Kasumi-1 (cell line): ENCODE measurements at regions not wholly inside any gene's neighbourhood (a gene's known extent, or its start where the extent isn't known, plus 50 kb on each side); places are given as distances from the start of the nearest gene placed in this dataset.
A peak's percentile ranks its signal among the peaks of the same experiment; 100 is the strongest.
"Not testable (repeated sequence)": the region's sequence is repeated elsewhere in the genome, so short reads cannot be mapped to it uniquely, and the experiment has no call there.

ENCODE experiments used
- DNase-seq, 2 experiments: peaks; one replicate each; lab custom pipeline; 2025; lab: John Stamatoyannopoulos, UW

DNA sequence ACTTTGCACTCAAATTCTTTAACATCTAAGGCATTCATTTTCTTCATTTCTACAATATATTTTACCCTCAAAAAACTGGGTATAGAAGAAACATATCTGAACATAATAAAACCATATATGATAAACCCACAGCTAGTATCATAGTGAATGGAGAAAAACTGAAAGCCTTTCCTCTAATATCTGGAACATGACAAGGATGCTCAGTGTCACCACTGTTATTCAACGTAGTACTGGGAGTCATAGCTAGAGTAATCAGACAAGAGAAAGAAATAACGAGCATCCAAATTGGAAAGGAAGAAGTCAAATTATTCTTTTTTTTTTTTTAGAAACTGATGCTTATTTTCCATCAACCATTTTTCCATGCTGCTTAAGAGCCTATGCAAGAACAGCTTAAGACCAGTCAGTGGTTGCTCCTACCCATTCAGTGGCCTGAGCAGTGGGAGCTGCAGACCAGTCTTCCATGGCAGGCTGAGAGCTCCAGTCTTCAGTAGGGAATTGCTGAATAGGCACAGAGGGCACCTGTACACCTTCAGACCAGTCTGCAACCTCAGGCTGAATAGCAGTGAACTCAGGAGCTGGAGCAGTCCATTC, 58.0 kb upstream of the RAP1B start:
- DNase-seq: not testable (repeated sequence)

- DNase-seq: no peak
These were observed 53.5 kb upstream of the RAP1B start for GRCh38 chr12:68557011-68557730.

- DNase-seq: no peak
These were observed 51.5 kb upstream of the RAP1B start for GRCh38 chr12:68559246-68559645.

DNA sequence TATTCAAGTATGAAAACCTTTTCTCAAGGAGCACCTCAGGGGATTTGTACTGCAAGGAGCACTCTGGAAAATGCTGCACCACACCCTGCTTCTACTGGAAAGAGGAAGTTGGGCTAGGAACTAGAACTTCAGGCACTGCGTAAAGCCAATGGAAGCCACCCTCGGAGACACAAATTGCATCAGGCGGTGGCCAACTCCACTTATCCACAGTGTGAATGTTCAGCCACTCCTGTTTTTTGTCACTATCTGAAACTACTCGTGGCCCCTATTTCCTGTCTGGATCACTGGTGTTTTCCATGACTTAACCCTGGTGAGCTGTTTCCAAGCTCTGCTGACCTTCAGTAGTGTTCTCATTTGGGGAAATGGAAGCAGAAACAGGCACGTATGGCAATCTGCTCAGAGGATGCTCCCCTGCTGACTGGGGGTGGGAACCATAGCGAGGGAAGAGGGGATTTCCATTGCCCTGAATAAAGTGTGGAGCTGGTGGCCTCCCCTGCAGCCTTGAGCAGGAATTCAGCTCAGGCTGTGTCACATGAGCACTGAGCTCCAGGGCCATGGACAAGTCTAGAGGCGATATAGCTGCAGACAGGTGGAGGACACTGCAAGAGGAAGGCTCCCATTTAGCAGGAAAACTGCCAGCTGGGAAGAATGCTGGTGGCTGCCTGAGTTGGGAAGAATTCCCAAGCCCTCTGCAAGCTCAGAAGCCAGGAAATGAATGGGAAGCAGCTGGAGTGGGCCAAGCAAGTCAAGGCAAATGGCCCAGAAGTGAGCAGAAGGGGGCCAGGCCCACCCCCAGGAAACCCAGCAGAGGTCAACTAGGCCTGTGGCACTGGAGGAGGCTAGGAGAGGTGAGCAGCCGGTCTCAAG, 50.5 kb upstream of the RAP1B start:
- DNase-seq: peak; percentile 33 to 41

DNA sequence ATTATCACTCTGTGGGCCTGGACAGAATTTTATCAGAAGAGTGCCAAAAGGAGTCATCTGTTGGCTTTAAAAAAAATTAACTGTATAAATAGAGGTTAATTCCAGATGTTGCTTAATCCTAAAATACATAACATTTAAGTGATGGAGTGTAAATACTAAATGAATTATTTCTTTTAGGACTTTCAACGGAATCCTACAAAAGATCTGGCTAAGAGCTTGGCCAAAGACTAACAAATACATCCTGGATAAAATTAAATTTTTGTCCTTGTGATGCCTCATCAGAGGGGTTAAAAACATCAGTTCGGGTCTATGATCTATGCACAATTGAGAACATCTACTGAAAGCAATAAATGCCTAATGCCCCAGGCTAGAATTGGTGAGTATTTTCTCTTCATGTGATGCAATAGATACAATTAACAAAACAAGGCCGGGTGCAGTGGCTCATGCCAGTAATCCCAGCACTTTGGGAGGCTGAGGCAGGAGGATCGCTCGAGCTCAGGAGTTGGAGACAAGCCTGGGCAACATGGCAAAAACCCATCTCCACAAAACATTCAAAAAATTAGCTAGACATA, 49.8 kb upstream of the RAP1B start:
- no peak for DNase-seq
